Mesenchymal stem cell (in vitro differentiated cells and primary cell): ENCODE measurements at regions not wholly inside any gene's neighbourhood (a gene's known extent, or its start where the extent isn't known, plus 50 kb on each side); places are given as distances from the start of the nearest gene placed in this dataset.

Experiments used
- DNase-seq: peaks from one replicate; pipeline ENCODE4 v3.0.0-alpha.2; 2013
- H2AFZ ChIP-seq: one replicate; pipeline ENCODE4 v1.6.1; 2013; ENCODE audit warnings: low read depth, mild to moderate bottlenecking, control low read depth, inconsistent platforms, low read length, moderate library complexity
- H2AK5ac ChIP-seq: 2 replicates; pipeline ENCODE4 v1.6.1; 2013; ENCODE audit warnings: low read length, moderate library complexity, mild to moderate bottlenecking, inconsistent platforms; ENCODE audit not compliant: severe bottlenecking
- H2BK120ac ChIP-seq: one replicate; pipeline ENCODE4 v1.6.1; 2013; ENCODE audit warnings: low read depth, mild to moderate bottlenecking, inconsistent platforms, low read length, moderate library complexity
- H2BK12ac ChIP-seq, 2 experiments: one replicate each; pipeline ENCODE4 v1.6.1; 2013; ENCODE audit warnings: inconsistent platforms in 2 of 2, low read length in 2 of 2, mild to moderate bottlenecking in 2 of 2, moderate library complexity in 2 of 2, control low read depth in 1 of 2
- H2BK15ac ChIP-seq: one replicate; pipeline ENCODE4 v1.6.1; 2013; ENCODE audit warnings: mild to moderate bottlenecking, low read depth, inconsistent platforms; ENCODE audit not compliant: poor library complexity, severe bottlenecking
- H2BK5ac ChIP-seq: 2 replicates; pipeline ENCODE4 v1.6.1; 2013; ENCODE audit warnings: low read depth, mild to moderate bottlenecking, low read length, control low read depth, inconsistent platforms; ENCODE audit not compliant: poor library complexity, severe bottlenecking
- H3K14ac ChIP-seq, 2 experiments: one replicate each; pipeline ENCODE4 v1.6.1; 2013; ENCODE audit warnings: inconsistent platforms in 2 of 2, low read length in 2 of 2, control low read depth in 1 of 2, mild to moderate bottlenecking in 1 of 2, moderate library complexity in 1 of 2
- H3K18ac ChIP-seq, 2 experiments: one replicate each; pipeline ENCODE4 v1.6.1; 2013; ENCODE audit warnings: inconsistent platforms in 2 of 2, low read length in 2 of 2, control low read depth in 1 of 2, low read depth in 1 of 2, mild to moderate bottlenecking in 1 of 2
- H3K23ac ChIP-seq, 2 experiments: one replicate each; pipeline ENCODE4 v1.6.1; 2013; ENCODE audit warnings: inconsistent platforms in 2 of 2, low read length in 2 of 2, mild to moderate bottlenecking in 2 of 2, moderate library complexity in 2 of 2, control low read depth in 1 of 2
- H3K27ac ChIP-seq: 2 replicates; pipeline ENCODE4 v1.5.1; 2013; ENCODE audit warnings: mild to moderate bottlenecking, moderate library complexity, low read length, control low read depth, inconsistent platforms; ENCODE audit not compliant: poor library complexity, severe bottlenecking
- H3K27me3 ChIP-seq, 2 experiments: 2 replicates each; pipeline versions ENCODE4 v1.6.1 to v1.7.0; 2013; ENCODE audit warnings: low read length in 2 of 2, mild to moderate bottlenecking in 2 of 2, moderate library complexity in 2 of 2, control low read depth in 1 of 2, inconsistent platforms in 1 of 2; ENCODE audit not compliant: control insufficient read depth in 1 of 2, insufficient read depth in 1 of 2
- H3K36me3 ChIP-seq, 2 experiments: 2 replicates each; pipeline versions ENCODE4 v1.6.1 to v1.7.0; 2013; ENCODE audit warnings: low read length in 2 of 2, control low read depth in 1 of 2, inconsistent platforms in 1 of 2, low read depth in 1 of 2, mild to moderate bottlenecking in 1 of 2; ENCODE audit not compliant: insufficient read depth in 2 of 2, control insufficient read depth in 1 of 2
- H3K4ac ChIP-seq, 2 experiments: one replicate each; pipeline ENCODE4 v1.6.1; 2013; ENCODE audit warnings: inconsistent platforms in 2 of 2, low read length in 2 of 2, mild to moderate bottlenecking in 2 of 2, moderate library complexity in 2 of 2, control low read depth in 1 of 2, low read depth in 1 of 2
- H3K4me1 ChIP-seq: 2 replicates; pipeline ENCODE4 v1.6.1; 2013; ENCODE audit warnings: low read depth, low read length, control low read depth; ENCODE audit not compliant: control insufficient read depth, insufficient read depth
- H3K4me2 ChIP-seq: 2 replicates; pipeline ENCODE4 v1.6.1; 2013; ENCODE audit warnings: low read length, mild to moderate bottlenecking, inconsistent platforms; ENCODE audit not compliant: poor library complexity, severe bottlenecking
- H3K4me3 ChIP-seq, 2 experiments: 2 replicates each; pipeline versions ENCODE4 v1.5.1 to v1.7.0; 2013; ENCODE audit warnings: low read length in 2 of 2, mild to moderate bottlenecking in 2 of 2, control low read depth in 1 of 2, low read depth in 1 of 2; ENCODE audit not compliant: insufficient read depth in 1 of 2
- H3K79me1 ChIP-seq: replicated peaks from 2 replicates; pipeline ENCODE4 v1.6.1; 2013; ENCODE audit warnings: mild to moderate bottlenecking, control low read depth, low read length, inconsistent platforms; ENCODE audit not compliant: poor library complexity, severe bottlenecking
- H3K9ac ChIP-seq: 2 replicates; pipeline ENCODE4 v1.7.0; 2013; ENCODE audit warnings: mild to moderate bottlenecking, low read length, moderate library complexity
- H3K9me3 ChIP-seq: 2 replicates; pipeline ENCODE4 v1.7.0; 2013; ENCODE audit warnings: mild to moderate bottlenecking, low read length; ENCODE audit not compliant: control insufficient read depth
- H4K8ac ChIP-seq: one replicate; pipeline ENCODE4 v1.6.1; 2013; ENCODE audit warnings: inconsistent platforms, mild to moderate bottlenecking, low read length, moderate library complexity
- H4K91ac ChIP-seq: one replicate; pipeline ENCODE4 v1.6.1; 2013; ENCODE audit warnings: mild to moderate bottlenecking, low read length, inconsistent platforms
- WGBS: methylation state at CpG from one replicate; pipeline ENCODE4 v1.1.7; 2013; ENCODE audit warnings: mixed read lengths; 5-methylcytosine and 5-hydroxymethylcytosine counted together

- H3K23ac ChIP-seq: no peak overlapping the region
- no peak overlapping the region for H2BK5ac ChIP-seq
- H4K8ac ChIP-seq: no peak overlapping the region
- no peak overlapping the region for H2AK5ac ChIP-seq
- H2AFZ ChIP-seq: no peak overlapping the region
- no peak overlapping the region for H4K91ac ChIP-seq
- 89% methylated on average over 2 of the region's 2 CpGs for WGBS
- H3K27ac ChIP-seq: no peak overlapping the region
- H2BK120ac ChIP-seq: no peak overlapping the region
- H2BK12ac ChIP-seq: no peak overlapping the region
- DNase-seq: no peak
- no peak overlapping the region for H3K4me2 ChIP-seq
- no peak overlapping the region for H2BK15ac ChIP-seq
- H3K36me3 ChIP-seq: no peaks in the 10 kb centered on the region
- no peaks in the 10 kb centered on the region for H3K27me3 ChIP-seq
- no peak overlapping the region for H3K18ac ChIP-seq
- no peak overlapping the region for H3K9ac ChIP-seq
- H3K9me3 ChIP-seq: no peaks in the 10 kb centered on the region
- H3K4me1 ChIP-seq: no peaks in the 10 kb centered on the region
- H3K4me3 ChIP-seq: no peak overlapping the region
- H3K4ac ChIP-seq: no peak overlapping the region
- H3K79me1 ChIP-seq: no peaks in the 10 kb centered on the region
- H3K14ac ChIP-seq: no peak overlapping the region
These were observed 98.2 kb upstream of the SCEL start for GRCh38 chr13:77437267-77437666.

- WGBS: 83% methylated on average over 1 of the region's 1 CpG
- H3K27ac ChIP-seq: no peak overlapping the region
- H3K9ac ChIP-seq: no peak overlapping the region
- no peak overlapping the region for H4K91ac ChIP-seq
- H3K14ac ChIP-seq: no peak overlapping the region
- no peak overlapping the region for H2BK15ac ChIP-seq
- H3K4ac ChIP-seq: no peak overlapping the region
- DNase-seq: no peak
- no peak overlapping the region for H2BK120ac ChIP-seq
- no peak overlapping the region for H3K4me2 ChIP-seq
- H4K8ac ChIP-seq: no peak overlapping the region
- H3K79me1 ChIP-seq: no peaks in the 10 kb centered on the region
- no peaks in the 10 kb centered on the region for H3K4me1 ChIP-seq
- no peak overlapping the region for H3K23ac ChIP-seq
- H2BK5ac ChIP-seq: no peak overlapping the region
- H3K18ac ChIP-seq: no peak overlapping the region
- no peaks in the 10 kb centered on the region for H3K27me3 ChIP-seq
- H2AK5ac ChIP-seq: no peak overlapping the region
- no peaks in the 10 kb centered on the region for H3K9me3 ChIP-seq
- H2AFZ ChIP-seq: no peak overlapping the region
- H2BK12ac ChIP-seq: no peak overlapping the region
- no peak overlapping the region for H3K4me3 ChIP-seq
- H3K36me3 ChIP-seq: no peaks in the 10 kb centered on the region
These were observed 101.2 kb upstream of the SCEL start for GRCh38 chr13:77434289-77434688.

DNA sequence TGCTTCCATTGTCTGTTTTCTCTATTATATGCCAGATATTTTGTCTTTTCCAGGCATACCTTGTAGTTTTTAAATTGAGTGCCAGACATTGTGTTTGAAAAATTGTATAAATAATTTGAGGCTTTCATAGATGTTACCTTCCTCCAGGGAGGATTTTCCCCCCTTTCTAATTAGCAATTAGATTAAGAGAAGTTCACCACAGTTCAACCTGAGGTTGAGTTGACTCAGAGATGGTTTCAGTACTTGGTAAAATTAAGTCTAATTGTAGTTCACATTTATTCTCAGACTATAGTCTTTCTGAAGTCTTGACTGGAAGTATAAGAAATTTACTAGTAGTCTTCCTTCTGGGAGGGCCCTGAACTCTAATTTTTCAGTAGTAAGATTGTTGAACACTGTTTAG is 104.1 kb upstream of the SCEL start:
- no peak for DNase-seq
- H4K91ac ChIP-seq: no peak overlapping the region
- no peaks in the 10 kb centered on the region for H3K79me1 ChIP-seq
- no peak overlapping the region for H2AK5ac ChIP-seq
- no peak overlapping the region for H4K8ac ChIP-seq
- H2BK15ac ChIP-seq: no peak overlapping the region
- no peaks in the 10 kb centered on the region for H3K9me3 ChIP-seq
- H3K4ac ChIP-seq: no peak overlapping the region
- no peak overlapping the region for H3K27ac ChIP-seq
- no peak overlapping the region for H3K14ac ChIP-seq
- no peak overlapping the region for H3K9ac ChIP-seq
- no peak overlapping the region for H3K4me2 ChIP-seq
- no peak overlapping the region for H2AFZ ChIP-seq
- no peak overlapping the region for H3K4me3 ChIP-seq
- no peaks in the 10 kb centered on the region for H3K4me1 ChIP-seq
- no peak overlapping the region for H3K18ac ChIP-seq
- no peaks in the 10 kb centered on the region for H3K36me3 ChIP-seq
- H2BK120ac ChIP-seq: no peak overlapping the region
- H2BK5ac ChIP-seq: no peak overlapping the region
- H3K23ac ChIP-seq: no peak overlapping the region
- no peak overlapping the region for H2BK12ac ChIP-seq
- H3K27me3 ChIP-seq: no peaks in the 10 kb centered on the region

GRCh38 chr13:77430377-77430951 is 103.6 kb upstream of the MYCBP2 start:
- WGBS: 100% methylated on average over 1 of the region's 2 CpGs
- no peak overlapping the region for H2AFZ ChIP-seq

More at GRCh38 chr13:77430377-77430951, 103.6 kb upstream of the MYCBP2 start:
- Histone ChIP-seq H2BK5ac (no peak overlapping the region), H3K14ac (no peak overlapping the region), H3K4ac (no peak overlapping the region), H3K4me2 (no peak overlapping the region), H3K79me1 (no peaks in the 10 kb centered on the region), H3K4me1 (no peaks in the 10 kb centered on the region), H2BK15ac (no peak overlapping the region), H2BK12ac (no peak overlapping the region), H3K4me3 (no peak overlapping the region), H2BK120ac (no peak overlapping the region), H3K27ac (no peak overlapping the region), H3K36me3 (no peaks in the 10 kb centered on the region), H3K23ac (no peak overlapping the region), H4K91ac (no peak overlapping the region), H4K8ac (no peak overlapping the region), H3K27me3 (no peaks in the 10 kb centered on the region), H2AK5ac (no peak overlapping the region), H3K9ac (no peak overlapping the region), H3K9me3 (no peaks in the 10 kb centered on the region), H3K18ac (no peak overlapping the region)
- DNase-seq: no peak
